CD4-positive, alpha-beta T cell treated with Interleukin-6 for 4 hours (primary cell): ENCODE measurements at regions not wholly inside any gene's neighbourhood (a gene's known extent, or its start where the extent isn't known, plus 50 kb on each side); places are given as distances from the start of the nearest gene placed in this dataset.

Source experiments
- DNase-seq: peaks from one replicate; pipeline ENCODE4 v3.0.0-alpha.2; 2020; ENCODE audit warnings: mixed read lengths

DNA sequence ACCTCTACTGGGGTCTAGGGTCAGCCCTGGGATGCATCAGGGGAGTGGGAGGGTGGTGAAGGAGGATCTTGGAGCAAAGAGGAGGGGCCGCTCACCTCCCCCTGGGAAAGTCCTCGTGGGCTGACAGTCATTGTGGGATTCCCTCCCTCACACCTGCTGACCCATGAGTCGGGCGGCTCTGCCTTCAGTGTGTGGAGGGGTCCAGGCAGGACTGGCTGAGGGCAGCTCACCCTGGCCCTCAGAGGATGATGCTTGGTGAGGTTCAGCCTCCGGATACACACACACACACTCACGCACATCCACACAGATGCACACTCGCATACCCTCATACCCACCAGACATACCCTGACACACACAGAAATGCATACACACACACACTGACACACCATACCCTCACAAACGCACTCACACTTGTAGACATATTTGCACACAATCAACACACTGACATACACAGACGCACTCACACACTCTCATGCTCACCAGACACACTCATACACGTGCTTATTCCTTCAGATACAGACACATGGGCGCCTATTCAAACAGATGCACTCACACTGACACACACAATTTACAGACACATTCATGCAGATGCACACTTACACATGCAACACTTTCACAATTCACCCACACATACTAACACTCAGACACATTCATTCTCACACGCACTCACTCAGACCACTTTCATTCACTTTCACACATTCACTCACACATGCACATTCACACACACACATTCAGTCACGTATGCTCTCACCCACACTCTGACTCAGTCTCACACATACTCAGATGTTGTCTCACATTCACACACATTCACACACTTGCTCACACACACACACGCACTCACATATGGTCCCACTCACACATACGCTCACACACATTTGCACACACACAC is 105.1 kb upstream of the RPL38 start:
- DNase-seq: no peak

DNA sequence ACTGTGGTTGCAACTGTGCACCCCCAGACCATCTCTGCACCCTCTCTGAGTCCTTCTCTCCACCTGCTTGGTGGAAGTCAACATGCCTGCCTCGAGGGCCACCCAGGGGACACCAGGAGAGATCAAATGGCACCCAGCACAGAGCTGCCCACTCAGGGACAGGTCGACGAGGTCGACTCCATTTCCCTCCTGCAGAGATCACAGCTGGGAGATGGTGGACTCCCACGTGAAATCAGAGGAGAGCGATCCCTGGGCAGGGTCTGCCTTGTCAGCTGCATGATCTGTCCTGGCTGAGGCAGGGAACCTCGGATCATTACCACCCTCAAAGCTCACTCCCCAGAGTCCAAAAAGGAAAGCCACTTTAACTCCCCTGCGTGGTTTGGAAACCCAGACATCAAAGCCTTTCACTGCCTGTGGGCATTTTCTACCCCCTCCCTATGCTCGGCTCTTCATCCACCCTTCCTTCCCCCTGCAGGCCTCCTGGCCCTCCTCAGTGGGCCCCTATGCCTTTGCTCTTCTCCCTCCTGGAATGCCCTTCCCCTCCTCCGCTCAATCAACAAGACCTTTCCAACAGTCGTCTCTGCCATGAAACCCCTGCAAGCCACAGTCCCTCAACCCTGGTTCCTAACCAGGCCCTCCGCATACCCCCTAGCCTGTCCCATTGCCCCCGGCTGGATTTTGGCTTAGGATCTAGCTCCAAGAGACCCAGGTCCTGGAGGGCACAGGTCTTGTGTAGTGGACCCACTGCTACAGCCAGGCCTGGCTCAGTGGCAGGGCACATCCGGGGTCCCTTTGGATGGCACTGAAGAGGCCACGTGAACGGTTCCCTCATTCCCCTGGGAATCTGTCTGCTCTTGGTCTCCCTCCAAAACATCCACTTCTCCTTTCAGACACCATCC is 103.8 kb upstream of the RPL38 start:
- DNase-seq: no peak

GRCh38 chr17:74104921-74105320 is 98.6 kb upstream of the RPL38 start:
- no peak for DNase-seq

DNA sequence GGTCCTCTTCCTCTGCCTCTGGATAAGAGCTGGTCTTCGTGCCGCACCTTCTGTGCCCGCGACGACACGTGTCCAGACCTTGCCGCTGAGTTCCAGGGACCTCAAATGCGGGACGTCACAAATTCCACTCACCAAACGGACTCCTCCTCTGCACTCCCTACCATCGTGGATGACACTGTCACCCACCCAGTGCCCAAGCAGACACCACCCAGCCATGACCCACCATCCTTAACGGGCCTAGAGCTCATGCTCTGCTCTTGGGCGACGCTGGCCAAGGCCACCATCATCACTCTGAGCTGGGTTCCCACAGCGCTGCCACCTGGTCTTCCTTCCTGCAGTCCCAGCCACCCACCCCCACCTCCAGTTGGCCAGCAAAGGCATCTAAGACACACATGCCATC is 96.4 kb upstream of the RPL38 start:
- DNase-seq: no peak

GRCh38 chr17:74108126-74108705 is 95.3 kb upstream of the RPL38 start:
- no peak for DNase-seq

GRCh38 chr17:74110467-74110866 is 93.0 kb upstream of the RPL38 start:
- no peak for DNase-seq

DNA sequence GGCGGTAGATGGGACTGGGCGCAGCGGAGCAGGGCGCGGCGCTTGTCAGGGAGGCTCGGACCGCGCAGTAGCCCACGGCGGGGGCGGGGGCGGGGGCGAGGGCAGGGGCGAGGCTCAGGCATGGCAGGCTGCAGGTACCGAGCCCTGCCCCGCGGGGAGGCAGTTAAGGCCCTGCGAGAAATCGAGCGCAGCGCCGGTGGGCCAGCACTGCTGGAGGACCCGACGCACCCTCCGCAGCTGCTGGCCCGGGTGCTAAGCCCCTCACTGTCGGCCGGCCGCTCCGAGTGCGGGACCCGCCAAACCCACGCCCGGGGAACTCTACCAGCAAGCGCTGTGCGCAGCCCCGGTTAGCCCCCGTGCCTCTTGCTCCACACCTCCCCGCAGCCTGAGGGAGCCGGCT is 90.2 kb upstream of the RPL38 start:
- DNase-seq: no peak

GRCh38 chr17:74113952-74114351 is 89.5 kb upstream of the RPL38 start:
- DNase-seq: no peak

GRCh38 chr17:74114881-74115470 is 88.5 kb upstream of the RPL38 start:
- DNase-seq: no peak

- no peak for DNase-seq
Measured at GRCh38 chr17:74115586-74115985, 87.9 kb upstream of the RPL38 start.

GRCh38 chr17:74116087-74116717 is 87.3 kb upstream of the RPL38 start:
- DNase-seq: no peak

DNA sequence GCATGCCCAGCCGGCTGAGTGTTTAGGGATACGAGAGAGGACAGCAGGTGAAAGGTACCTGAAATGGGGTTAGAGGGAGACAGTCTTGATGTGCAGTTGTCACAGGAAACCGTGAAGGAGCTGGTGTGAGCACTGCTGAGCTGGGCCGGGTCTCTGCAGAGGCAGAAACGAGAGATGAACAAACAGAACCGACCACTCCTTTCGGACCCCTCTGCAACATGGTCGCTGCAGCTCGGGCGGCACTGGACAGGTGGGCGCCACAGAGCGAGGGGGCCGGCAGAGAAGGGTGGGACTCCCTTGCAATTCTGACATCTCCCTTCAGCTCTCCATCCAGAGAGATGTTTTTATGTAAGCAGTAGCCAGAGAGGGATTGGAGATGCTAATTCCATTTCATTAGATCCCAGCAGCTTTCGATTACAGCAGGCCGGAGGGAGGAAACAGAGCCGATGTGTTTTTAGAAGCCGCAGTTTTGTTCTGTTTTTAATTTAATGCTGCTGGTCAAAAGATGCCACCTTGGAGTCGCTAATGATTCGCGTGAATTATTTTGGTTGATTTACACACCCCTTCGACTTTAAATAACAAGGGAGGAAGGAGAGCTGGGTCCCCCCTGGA is 86.3 kb upstream of the RPL38 start:
- no peak for DNase-seq

DNA sequence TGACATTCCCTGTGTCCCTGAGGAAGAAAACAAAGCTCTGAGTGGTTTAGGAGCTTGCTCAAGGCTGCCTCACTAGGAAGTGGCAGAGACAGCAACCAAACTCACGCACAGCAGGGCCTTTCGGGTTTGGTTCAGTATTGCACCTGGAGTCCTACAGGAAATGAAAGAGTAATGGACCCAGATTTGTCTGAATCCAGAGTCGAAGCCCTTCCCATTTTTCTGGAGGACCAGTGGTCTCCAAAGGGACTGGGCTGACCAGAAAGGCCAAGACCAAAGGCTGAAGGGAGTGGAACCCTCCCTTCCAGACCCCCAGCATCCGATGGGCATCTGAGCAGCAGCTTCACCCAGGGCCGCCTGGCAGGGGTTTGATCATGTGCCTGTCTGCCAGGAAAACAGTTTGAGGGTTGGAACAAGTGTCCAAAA is 85.5 kb upstream of the RPL38 start:
- DNase-seq: no peak

DNA sequence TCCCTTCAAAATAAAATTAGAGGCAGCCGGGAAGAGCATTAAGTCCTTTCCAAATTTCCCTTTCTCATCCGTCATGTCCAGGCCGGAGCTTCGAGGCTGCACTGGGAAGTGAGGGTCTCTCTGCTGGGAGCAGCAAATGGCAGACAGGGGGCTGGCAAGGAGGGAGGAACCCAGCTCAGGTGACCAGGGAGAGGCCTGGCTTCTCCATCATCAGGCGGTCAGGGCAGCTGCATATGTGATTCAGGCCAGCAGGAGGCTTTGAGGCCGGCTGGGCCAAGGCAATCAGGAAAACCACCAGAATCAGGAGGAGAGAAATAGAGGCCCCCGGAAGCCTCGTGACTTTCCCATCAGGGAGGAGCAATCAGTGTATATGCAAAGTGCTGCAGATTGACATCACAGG is 85.0 kb upstream of the RPL38 start:
- no peak for DNase-seq

DNA sequence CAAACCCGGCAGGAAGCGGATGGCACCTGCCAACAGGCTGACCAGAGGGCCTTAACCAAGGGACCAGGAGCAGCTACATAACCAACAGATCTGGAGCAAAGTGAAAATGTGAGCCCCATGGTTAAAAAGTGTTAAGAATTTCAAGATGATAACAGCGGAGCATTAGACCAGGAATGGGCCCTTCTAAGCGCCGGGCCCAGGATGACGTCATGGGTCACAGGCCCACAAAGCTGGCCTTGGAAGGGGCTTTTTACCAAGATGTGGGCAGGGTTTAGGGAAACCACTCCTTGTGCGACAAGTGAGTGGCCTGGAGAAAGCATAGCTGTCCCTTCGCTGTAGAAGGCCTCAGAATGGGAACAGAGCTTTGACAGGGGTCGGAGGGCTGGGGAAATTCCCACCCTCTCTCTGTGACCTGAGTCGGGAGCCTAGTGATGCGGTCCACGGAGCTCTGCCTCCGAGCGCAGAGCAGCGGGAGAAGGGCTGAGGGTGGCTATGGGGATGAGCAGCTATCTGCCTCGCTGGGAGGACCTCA is 84.4 kb upstream of the RPL38 start:
- DNase-seq: no peak

GRCh38 chr17:74119965-74120364 is 83.5 kb upstream of the RPL38 start:
- no peak for DNase-seq

- DNase-seq: no peak
Measured at GRCh38 chr17:74123350-74123749, 80.1 kb upstream of the RPL38 start.

DNA sequence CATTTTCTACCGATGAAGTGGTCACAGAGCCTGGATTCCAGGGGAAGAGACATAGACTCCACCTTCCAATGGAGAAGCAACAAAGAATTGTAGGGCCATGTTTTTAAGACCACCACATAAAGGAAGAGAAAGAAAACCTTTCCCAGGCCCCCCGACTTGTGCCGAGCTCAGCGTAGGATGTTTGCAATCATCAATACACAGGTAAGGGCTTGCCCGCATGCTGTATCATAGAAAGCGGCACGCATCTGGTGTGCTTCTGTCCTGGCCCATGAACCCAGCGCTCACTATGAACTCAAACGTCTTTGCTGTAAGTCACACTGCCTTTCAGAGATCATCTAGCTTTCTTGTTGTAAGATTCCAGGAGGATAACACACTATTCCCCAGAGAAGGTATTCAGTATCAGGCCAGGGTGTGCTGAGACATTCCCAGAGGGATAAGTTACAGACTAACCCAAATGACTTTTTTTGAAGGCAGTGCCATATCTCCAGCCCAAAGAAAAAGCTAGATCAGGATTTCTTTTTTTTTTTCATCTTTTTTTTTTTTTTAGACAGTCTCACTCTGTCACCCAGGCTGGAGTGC is 79.5 kb upstream of the RPL38 start:
- DNase-seq: no peak

DNA sequence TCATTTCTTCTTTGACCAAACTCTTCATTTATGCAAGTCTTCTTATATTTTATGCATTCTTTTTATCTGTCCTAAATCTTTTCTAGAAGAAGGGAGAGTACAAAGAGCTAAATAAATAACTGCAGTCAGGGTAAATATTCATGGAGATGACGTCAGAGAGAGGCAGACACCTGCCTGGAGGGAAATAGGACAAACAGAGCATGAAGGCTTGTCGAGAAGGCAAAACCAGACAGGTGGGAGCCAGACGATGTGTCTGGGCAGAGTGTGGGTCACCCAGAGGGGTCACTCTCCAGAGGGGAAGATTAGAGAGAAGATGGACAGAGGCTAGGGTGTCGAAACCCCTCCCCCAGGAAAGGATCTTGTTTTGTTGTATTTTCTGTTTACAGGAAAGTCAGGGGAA is 78.3 kb upstream of the RPL38 start:
- no peak for DNase-seq

- DNase-seq: no peak
Measured at GRCh38 chr17:74126179-74126900, 77.1 kb upstream of the RPL38 start.

- DNase-seq: no peak
Measured at GRCh38 chr17:74126959-74127358, 76.5 kb upstream of the RPL38 start.
